KMS-11 (cell line): ENCODE measurements at regions not wholly inside any gene's neighbourhood (a gene's known extent, or its start where the extent isn't known, plus 50 kb on each side); places are given as distances from the start of the nearest gene placed in this dataset.
"Not testable (repeated sequence)": the region's sequence is repeated elsewhere in the genome, so short reads cannot be mapped to it uniquely, and the experiment has no call there.

Experiments
- H2AFZ ChIP-seq: fragments of 200-600 bp; sonication (generic); 2 replicates; pipeline ENCODE4 v1.6.1; 2016; ENCODE audit warnings: antibody characterized with exemption, mixed run types, low read depth
- H3K27ac ChIP-seq: fragments of 200-600 bp; sonication (generic); 2 replicates; pipeline ENCODE4 v1.6.1; 2016; ENCODE audit warnings: mild to moderate bottlenecking, mixed run types
- H3K27me3 ChIP-seq: fragments of 200-600 bp; sonication (generic); 2 replicates; pipeline ENCODE4 v1.6.1; 2017; ENCODE audit warnings: mild to moderate bottlenecking, low read depth, mixed run types, moderate library complexity; ENCODE audit not compliant: insufficient read depth
- H3K36me3 ChIP-seq: fragments of 200-600 bp; sonication (generic); 2 replicates; pipeline ENCODE4 v1.6.1; 2017; ENCODE audit warnings: mild to moderate bottlenecking, mixed run types; ENCODE audit not compliant: insufficient read depth
- H3K4me1 ChIP-seq: fragments of 200-600 bp; sonication (generic); 2 replicates; pipeline ENCODE4 v1.6.1; 2016; ENCODE audit warnings: mild to moderate bottlenecking, low read depth, mixed run types; ENCODE audit not compliant: poor library complexity, severe bottlenecking
- H3K4me2 ChIP-seq: fragments of 200-600 bp; sonication (generic); 2 replicates; pipeline ENCODE4 v1.7.0; 2016; ENCODE audit warnings: mild to moderate bottlenecking, mixed run types
- H3K4me3 ChIP-seq: fragments of 200-600 bp; sonication (generic); IDR thresholded peaks from 2 replicates; pipeline ENCODE4 v1.6.1; 2017; ENCODE audit warnings: low read depth, low read length, mixed read lengths; ENCODE audit not compliant: insufficient read depth
- H3K79me2 ChIP-seq: fragments of 200-600 bp; sonication (generic); 2 replicates; pipeline ENCODE4 v1.6.1; 2016; ENCODE audit warnings: low read depth, mixed run types; ENCODE audit not compliant: insufficient read depth
- H3K9ac ChIP-seq: fragments of 200-600 bp; sonication (generic); 2 replicates; pipeline ENCODE4 v1.6.1; 2016; ENCODE audit warnings: mild to moderate bottlenecking, mixed run types
- H4K20me1 ChIP-seq: fragments of 200-600 bp; sonication (generic); 2 replicates; pipeline ENCODE4 v1.6.1; 2016; ENCODE audit warnings: mild to moderate bottlenecking, mixed run types; ENCODE audit not compliant: insufficient read depth
- TF ChIP-seq, protein P1 (sequence below): fragments of 200-600 bp; sonication (generic); conservative IDR thresholded peaks from 2 replicates; pipeline ENCODE4 v1.6.1; 2017; ENCODE audit warnings: low read depth, mild to moderate bottlenecking, antibody characterized with exemption, low read length, moderate library complexity, mixed read lengths

GRCh38 chr13:54077569-54077968 is 1049.0 kb downstream of the OLFM4 start:
- Histone ChIP-seq H3K79me2 (no peaks in the 10 kb centered on the region), H3K36me3 (no peaks in the 10 kb centered on the region), H4K20me1 (no peaks in the 10 kb centered on the region), H3K4me1 (no peaks in the 10 kb centered on the region), H3K27ac (no peak overlapping the region), H2AFZ (no peak overlapping the region), H3K4me2 (no peak overlapping the region), H3K9ac (no peak overlapping the region), H3K27me3 (no peaks in the 10 kb centered on the region), H3K4me3 (no peak overlapping the region)
- TF ChIP-seq, protein P1, sequence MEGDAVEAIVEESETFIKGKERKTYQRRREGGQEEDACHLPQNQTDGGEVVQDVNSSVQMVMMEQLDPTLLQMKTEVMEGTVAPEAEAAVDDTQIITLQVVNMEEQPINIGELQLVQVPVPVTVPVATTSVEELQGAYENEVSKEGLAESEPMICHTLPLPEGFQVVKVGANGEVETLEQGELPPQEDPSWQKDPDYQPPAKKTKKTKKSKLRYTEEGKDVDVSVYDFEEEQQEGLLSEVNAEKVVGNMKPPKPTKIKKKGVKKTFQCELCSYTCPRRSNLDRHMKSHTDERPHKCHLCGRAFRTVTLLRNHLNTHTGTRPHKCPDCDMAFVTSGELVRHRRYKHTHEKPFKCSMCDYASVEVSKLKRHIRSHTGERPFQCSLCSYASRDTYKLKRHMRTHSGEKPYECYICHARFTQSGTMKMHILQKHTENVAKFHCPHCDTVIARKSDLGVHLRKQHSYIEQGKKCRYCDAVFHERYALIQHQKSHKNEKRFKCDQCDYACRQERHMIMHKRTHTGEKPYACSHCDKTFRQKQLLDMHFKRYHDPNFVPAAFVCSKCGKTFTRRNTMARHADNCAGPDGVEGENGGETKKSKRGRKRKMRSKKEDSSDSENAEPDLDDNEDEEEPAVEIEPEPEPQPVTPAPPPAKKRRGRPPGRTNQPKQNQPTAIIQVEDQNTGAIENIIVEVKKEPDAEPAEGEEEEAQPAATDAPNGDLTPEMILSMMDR, result no peak

- Histone ChIP-seq H3K27ac (no peak overlapping the region), H3K4me1 (no peaks in the 10 kb centered on the region), H3K79me2 (no peaks in the 10 kb centered on the region), H3K27me3 (no peaks in the 10 kb centered on the region), H4K20me1 (no peaks in the 10 kb centered on the region), H3K36me3 (no peaks in the 10 kb centered on the region), H3K4me2 (no peak overlapping the region), H3K4me3 (no peak overlapping the region), H2AFZ (no peak overlapping the region), H3K9ac (no peak overlapping the region)
- TF ChIP-seq, protein P1, result no peak
Measured at GRCh38 chr13:54078271-54078870, 1049.8 kb downstream of the OLFM4 start.

- not testable (repeated sequence) for H3K79me2 ChIP-seq, H2AFZ ChIP-seq, H3K27me3 ChIP-seq, H3K36me3 ChIP-seq, H3K27ac ChIP-seq, H3K4me1 ChIP-seq, H3K4me2 ChIP-seq, H4K20me1 ChIP-seq, H3K9ac ChIP-seq, H3K4me3 ChIP-seq
Measured at GRCh38 chr13:54082309-54082708, 1053.7 kb downstream of the OLFM4 start.

GRCh38 chr13:54091884-54092283 is 1063.3 kb downstream of the OLFM4 start:
- H3K36me3 ChIP-seq, result no peaks in the 10 kb centered on the region
- H3K9ac ChIP-seq, result no peak overlapping the region
- no peaks in the 10 kb centered on the region for H3K4me1 ChIP-seq
- no peaks in the 10 kb centered on the region for H4K20me1 ChIP-seq
- H2AFZ ChIP-seq, result no peak overlapping the region
- no peak overlapping the region for H3K4me3 ChIP-seq
- H3K79me2 ChIP-seq, result no peaks in the 10 kb centered on the region
- TF ChIP-seq, protein P1, result no peak
- H3K27me3 ChIP-seq, result no peaks in the 10 kb centered on the region
- no peak overlapping the region for H3K4me2 ChIP-seq
- no peak overlapping the region for H3K27ac ChIP-seq

- no peaks in the 10 kb centered on the region for H4K20me1 ChIP-seq
- TF ChIP-seq, protein P1, result no peak
- no peak overlapping the region for H2AFZ ChIP-seq
- no peaks in the 10 kb centered on the region for H3K79me2 ChIP-seq
- H3K36me3 ChIP-seq, result no peaks in the 10 kb centered on the region
- H3K4me3 ChIP-seq, result no peak overlapping the region
- H3K27me3 ChIP-seq, result no peaks in the 10 kb centered on the region
- H3K27ac ChIP-seq, result no peak overlapping the region
- no peaks in the 10 kb centered on the region for H3K4me1 ChIP-seq
- H3K4me2 ChIP-seq, result no peak overlapping the region
- no peak overlapping the region for H3K9ac ChIP-seq
Measured at GRCh38 chr13:54092686-54093085, 1064.1 kb downstream of the OLFM4 start.
